Left colon (tissue), 2 donors: ENCODE measurements at regions not wholly inside any gene's neighbourhood (a gene's known extent, or its start where the extent isn't known, plus 50 kb on each side); places are given as distances from the start of the nearest gene placed in this dataset.
"Not testable (repeated sequence)": the region's sequence is repeated elsewhere in the genome, so short reads cannot be mapped to it uniquely, and the experiment has no call there.

Experiments
- ATAC-seq: fragments of 200-7000 bp; cut with Tn5 transposase; one replicate; pipeline ENCODE4 v1.9.1; 2020; ENCODE audit warnings: mild to moderate bottlenecking, moderate library complexity
- DNase-seq, 2 donors: peaks; one replicate each; pipeline ENCODE4 v3.0.0-alpha.2; 2020
- intact Hi-C, 2 donors: fragments of 100-400 bp; cut with DNase I in 1 of 2; cut with micrococcal nuclease in 1 of 2; formaldehyde crosslinking; loops; one replicate each; pipeline versions ENCODE4 v1.11.2 to v1.14.0; 2022; cut with DNase I, micrococcal nuclease
- donor health status: DM: no; HTN: no; CAD: no.
- donor health status: DM: yes; HTN: yes; CAD: no.

DNA sequence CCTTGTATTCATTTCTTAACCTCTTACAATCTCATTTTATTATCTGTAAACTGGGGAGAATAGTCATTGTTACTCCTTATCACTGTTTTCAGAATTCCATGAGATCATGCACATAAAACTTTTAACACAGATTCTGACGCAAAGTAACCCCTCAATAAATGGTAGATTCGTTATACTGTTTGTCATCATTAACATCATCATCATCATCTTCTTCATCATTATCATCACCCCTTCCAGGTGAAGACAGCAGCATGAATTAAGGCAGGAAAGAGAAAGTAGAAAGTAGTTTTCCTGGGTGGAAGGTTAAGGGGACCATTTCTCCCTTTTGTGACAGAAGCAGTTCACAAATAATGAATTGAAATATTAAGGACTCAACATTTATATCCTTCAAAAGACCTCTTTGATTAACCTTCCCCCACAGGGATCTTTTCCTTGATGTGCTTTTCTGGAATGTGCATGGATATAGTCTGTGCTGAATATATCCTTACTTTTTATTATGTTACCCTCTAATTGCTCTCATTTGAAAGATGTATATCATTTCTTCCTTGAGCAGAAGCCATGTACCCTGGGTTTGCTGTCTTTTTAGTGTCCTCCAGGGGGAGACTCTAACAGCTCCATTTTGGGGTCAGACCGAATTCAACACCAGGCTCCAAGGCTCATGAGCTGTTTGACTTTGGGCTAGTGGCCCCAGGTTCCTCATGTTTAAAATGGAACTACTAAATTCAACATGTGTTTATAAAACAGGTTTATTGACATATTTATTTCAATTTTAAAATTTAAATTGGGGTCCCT lies 1029.9 kb upstream of the WWC1 start:
- intact Hi-C loops, result no loop called here
- ATAC-seq (no peak), DNase-seq (no peak)

DNA sequence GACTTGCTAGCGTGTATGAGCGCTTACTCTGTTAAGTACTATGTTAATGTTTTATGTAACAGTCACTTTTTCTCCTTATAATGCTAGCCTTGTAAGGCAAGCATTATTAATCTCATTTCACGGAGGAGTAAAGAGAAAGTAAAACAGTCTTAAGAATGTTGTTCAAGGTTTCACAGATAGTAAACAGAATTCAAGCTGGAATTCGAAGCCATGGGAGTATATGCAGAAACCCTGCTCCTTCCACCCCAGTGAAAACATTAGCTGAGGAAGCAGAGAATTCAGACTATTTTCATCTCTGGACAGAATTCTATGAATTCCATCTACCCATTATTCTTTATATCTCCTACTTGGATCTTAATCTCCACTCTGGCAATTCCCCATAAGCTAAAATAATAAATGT lies 1028.3 kb upstream of the WWC1 start:
- DNase-seq (no peak), ATAC-seq (no peak)
- intact Hi-C loops, result no loop called here

DNA sequence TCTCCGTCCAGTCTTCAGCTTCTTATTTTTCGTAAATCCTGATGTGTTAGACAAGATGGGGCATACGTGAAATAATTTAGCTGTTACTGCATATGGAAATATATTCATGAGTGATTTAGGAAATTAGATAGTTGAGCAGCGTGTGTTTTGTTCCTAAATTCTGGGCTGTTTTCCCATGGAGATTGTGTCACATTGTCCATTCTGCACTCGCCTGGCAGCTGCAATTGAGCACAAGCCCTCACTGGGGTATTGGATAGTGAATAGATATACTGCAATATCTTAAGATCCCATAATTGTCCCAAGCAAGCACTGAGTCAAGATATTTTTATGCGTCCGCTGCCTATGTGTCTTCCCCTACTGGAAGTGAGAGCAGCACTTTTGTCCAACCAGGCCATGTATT lies 1027.1 kb upstream of the WWC1 start:
- intact Hi-C loops, result no loop called here
- no peak for ATAC-seq
- no peak for DNase-seq

DNA sequence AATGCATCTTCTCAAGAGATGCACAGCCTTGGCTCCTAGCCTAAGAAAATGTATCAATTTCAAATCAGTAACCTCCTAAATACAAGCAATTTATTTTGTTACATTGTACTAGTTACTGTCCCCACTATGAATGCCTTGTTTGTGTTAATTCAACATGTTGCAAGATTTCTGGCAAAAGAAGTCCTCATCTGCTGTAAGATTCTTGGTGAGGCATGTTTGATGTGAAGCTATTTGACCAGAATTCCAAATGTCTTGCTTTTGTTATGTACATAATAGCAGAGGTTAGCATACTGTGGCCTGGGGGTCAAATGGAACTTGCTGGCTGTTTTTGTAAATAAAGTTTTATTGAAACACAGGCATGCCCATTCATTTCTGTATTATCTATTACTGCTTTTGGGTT lies 1023.1 kb upstream of the WWC1 start:
- DNase-seq (no peak), ATAC-seq (no peak)
- intact Hi-C loops, result no loop called here

DNA sequence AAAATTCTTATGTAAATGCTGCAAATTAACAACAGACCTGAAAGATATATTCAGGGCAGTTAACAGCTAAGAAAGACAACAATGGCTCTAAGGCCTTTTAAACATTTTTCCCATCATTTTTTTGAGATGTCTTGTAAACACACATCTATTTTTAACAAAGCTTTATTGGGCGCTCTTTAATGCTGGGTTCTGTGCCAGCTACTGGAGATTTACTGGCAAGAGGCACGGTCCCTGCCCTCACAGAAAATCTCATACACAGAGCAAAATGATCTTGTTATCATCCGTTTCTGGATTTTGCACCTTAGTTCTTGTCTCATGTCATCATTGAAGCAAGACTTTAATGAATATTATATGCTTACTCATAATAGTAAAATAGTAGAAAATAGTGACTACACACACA lies 1022.3 kb upstream of the WWC1 start:
- intact Hi-C loops, result no loop called here
- ATAC-seq (no peak), DNase-seq (no peak)

DNA sequence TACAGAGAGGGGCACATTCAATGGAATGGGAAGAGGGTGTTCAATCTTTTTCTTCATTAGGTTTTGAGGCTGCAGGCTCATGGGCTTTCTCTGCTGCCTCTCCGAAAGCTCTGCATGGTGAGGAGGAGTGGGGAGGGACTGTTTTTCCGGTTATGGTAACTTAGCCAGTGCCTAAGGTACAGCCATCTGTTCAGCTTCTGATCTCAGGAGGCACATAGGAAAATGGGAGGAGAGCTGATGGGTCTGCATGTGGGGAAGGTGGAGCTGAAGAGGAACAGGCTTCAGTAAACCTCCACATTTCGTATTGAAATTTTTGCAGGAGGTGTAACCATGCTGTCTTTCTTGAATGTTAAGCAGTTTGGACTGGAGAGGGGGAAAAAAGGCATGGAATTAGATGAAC lies 1020.4 kb upstream of the WWC1 start:
- intact Hi-C loops, result no loop called here
- ATAC-seq (no peak), DNase-seq (no peak)

DNA sequence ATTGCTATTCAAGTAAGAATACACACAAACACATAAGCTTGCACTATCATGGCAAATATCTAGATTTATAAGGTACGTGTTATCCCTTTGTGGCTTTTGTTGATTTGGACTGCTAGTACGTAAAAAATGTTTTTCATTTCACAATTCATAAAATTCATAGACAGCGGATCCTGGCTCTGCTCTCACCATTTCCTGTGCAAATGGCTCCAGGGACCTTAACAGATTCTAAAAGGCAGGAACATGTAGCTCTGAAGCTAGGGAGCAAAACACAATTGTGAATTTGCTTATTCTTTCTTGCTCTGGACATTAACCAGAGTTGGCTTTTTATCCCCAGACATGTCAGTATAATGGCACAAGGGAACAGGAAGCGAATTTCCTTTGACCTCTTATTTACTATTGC lies 1019.9 kb upstream of the WWC1 start:
- no peak for ATAC-seq
- DNase-seq, result no peak
- intact Hi-C loops, result no loop called here

DNA sequence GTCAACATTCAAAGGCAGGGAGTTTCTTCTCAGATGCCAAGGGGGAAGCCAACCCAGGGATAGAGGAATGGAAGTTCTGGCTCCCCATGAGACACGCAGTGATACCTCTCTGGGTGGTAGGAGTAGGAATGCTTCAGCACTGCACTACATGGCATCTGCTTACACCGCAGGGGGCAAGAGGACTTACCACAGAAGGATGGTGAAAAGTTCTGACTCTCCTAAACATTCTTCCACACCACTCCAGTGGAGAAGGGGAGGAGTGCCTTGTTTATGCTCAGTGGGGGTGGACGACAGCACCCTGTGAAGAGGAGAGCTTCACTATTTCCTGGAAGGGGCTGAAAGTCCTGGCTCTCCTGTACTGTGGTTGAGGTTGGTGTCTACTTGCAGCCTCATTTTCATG lies 1011.3 kb upstream of the WWC1 start:
- ATAC-seq (no peak), DNase-seq (no peak)
- intact Hi-C loops, result no loop called here

DNA sequence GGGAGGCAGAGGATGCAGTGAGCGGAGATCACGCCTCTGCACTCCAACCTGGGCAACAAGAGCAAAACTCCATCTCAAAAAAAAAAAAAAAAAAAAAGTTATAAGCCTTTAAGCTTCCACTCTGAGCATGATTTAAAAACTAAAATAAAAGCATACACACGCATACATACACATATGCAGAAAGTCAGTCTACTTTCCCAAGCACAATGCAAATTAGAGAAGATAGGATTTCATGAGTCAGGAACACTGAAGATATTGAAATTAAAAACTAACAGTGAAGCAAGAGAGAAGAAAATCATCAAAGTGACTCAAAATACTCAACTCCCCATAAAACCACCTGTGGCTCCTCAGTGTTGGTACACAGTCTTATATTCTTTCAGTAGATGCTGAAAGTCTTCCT lies 1009.5 kb upstream of the WWC1 start:
- DNase-seq (no peak), ATAC-seq (no peak)
- intact Hi-C loops, result no loop called here

DNA sequence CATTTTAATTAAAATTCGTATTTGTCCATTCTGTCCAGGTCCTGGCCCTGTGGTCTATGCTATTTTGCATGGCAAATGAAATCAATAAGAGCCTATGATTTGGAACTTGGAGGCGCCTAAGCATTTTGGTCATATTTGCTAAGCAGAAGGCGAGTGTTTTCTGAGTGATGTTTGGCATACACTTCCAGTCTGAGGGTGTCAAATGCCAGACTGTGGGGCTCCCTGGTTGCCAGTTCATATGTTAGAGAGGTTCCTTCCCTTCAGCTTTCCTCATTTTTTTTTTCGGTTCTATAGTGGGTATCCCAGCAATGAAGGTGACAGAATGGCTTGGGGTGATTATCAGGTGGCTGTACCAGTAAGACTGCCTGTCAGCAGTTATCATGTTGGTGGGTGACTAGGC lies 1007.8 kb upstream of the WWC1 start:
- intact Hi-C loops, result no loop called here
- no peak for DNase-seq
- no peak for ATAC-seq

DNA sequence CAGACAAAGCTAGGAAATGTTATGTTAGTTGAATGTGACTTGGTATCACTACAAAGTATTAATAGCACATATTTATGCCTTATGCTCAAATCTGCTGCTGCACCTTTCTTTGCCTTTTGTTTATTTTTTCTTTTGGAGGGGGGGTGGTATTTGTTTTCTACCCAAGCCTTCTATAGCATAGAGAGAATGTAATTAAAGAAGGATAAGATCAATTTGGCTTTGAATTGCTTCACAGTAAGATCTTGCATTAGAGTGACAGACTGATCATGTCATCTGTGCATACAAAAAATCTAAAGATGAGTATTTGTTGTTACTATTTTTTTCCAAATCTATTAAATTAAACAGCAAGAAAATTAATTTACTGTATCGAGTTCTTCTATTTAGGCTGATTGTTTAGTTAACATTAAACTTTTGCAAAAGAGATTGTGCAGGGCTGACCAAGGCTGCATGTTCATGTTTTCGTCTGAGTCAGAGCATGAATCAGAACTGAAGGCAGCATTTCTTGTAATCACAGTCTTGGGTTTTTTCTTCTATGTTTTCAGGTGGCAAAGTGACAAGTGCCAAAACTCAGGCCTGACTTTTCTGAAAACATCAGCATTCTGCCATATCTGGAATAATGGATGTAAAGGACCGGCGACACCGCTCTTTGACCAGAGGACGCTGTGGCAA lies 1007.1 kb upstream of the WWC1 start:
- DNase-seq (no peak), ATAC-seq (no peak)
- intact Hi-C loops, result no loop called here

DNA sequence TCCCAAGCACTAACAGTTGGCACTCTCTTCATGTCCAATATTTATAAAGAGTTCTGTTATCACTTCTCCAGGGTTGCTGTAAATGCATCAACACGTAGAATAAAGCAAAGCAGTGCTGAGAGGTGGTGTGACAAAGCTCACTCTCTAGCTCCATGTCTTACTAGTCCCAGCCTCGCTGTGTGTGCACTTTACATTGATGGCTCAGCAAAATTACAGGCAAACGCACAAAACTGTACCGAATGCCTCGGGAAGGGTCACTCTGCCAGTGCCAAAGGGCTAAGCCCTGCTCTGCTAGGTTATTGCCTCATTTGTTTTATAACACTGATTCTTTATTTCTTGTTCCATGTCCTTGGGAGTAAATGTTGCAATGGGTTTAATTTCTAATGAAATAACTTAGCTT lies 1005.9 kb upstream of the WWC1 start:
- DNase-seq (no peak), ATAC-seq (no peak)
- intact Hi-C loops, result no loop called here

DNA sequence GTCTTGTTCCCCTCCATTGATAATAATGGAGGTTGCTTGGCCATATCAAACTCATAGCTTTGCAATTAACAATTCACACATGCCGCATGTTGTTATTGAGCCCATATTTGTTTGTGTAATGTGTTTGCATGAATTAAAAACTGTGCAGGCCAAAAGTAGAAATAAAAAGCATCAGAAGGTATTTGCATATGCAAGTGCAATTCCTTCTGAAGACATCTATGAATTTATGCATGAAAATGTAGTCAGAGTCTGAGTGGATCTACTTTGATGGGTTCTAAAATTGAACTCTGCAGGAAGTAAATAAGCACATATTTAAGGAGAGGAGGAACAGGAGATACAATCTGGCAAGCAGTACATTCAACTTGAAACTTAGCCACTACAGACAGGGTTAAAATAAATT lies 1004.6 kb upstream of the WWC1 start:
- intact Hi-C loops, result no loop called here
- DNase-seq (no peak), ATAC-seq (no peak)

DNA sequence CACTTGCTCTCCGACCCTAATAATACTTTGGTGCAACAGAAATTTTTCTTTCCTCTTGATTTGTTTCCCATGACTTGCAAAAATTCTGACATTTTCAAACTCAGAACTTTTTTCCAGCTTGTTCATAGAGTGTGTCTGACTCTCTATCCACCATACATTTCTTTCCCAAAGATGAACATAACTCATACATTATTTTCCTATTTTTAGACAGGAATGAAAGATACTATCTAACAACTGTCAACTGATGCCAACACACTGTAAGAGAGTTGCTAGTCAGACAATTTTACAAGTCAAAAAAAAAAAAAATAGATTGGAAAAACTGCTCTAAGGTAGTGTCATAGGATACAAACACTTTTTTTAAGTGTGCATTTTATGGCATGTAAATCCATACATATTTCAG lies 1001.0 kb upstream of the WWC1 start:
- no peak for DNase-seq
- no peak for ATAC-seq
- intact Hi-C loops, result no loop called here

DNA sequence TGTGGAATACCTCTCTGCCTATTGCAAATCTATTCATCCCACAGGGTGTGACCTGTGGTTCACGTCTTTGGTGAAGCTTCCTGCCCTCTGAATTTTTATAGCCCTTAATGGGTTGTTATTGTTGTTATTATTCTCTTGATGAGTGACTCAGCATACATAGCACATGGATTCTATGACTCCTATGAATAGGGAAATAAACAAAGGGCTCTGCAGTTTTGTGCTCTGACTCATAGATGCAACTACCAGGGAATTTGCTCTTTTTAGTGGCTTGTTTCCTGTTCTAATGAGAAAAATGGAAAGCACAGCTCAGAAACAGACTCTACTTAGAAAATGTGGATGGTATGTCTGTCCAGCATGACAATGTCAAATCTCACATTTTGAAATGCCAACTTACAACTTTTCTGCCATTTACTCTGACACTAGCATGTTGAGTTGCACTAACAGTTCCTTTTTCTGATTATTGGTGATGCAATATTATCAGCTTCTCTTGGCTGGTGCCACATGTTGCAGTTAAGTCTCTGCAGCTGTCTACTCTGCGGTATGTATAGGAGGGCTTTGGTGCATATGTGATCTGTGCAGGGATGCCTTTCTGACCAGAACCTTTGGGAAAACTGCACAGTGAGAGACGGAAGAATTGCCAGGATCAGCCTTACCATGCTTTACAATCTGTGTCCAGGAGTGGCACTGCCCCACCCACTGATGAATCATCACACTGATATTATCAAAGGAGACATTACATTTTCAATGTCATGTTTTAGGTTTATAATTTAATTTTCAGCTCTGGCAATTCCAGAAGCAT lies 996.4 kb upstream of the WWC1 start:
- ATAC-seq (peak; percentile 94), DNase-seq (peak; percentile 25 to 46)
- intact Hi-C loops, result no loop called here

DNA sequence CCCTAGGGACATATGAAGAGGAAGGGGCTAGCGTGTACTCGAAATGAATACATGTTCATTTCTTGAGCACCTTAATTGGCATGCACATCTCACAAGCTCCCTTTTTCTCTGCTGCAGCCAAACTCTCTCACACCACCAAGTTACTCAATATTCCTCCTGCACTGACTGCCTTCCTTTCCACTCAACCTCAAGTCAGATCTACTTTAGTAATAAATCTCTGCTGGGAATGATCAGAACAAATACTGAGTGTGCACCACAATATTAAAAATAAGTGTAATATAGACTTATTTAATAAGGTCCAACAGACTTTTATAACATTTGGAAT lies 995.8 kb upstream of the WWC1 start:
- intact Hi-C loops, result no loop called here
- ATAC-seq (peak; percentile 8), DNase-seq (no peak)

DNA sequence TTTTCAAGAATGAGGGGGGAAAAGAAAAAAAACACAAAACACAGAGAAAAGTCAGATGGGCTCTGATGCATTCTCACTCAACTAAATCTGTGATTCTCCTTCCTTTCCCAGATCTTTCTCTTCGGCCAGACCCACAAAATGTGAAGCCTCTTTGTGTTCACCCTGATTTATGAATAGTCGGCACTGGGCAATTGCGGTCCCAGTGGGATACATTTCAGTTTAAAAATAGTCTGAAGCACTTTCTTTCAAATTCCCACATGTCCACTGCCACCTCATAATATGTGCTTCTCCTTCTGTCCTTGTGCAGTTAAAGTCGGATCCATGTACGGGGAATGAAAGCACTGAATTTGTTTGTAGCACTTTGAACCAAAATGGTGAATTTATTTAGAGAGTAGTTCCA lies 995.4 kb upstream of the WWC1 start:
- intact Hi-C loops, result no loop called here
- ATAC-seq (no peak), DNase-seq (no peak)

DNA sequence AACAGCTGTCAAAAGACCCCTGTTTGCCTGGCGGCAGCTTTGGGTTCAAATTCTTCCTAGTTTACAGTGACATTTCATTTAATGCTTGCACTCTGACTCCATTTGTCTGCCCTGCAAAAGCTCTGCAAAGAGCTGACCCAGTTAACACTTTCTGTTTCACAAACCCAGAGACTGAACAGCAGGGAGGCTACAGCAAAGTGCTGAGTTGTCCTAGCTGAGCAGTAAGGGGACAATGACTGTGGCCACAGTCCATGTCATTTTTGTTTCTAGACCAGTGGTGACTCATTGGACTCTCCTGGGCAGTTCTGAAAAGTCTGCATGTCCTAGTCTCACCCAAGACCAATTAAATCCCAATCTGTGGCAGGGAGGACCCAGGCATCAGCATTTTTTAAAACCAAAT lies 994.8 kb upstream of the WWC1 start:
- intact Hi-C loops, result no loop called here
- ATAC-seq (peak; percentile 34), DNase-seq (no peak)

DNA sequence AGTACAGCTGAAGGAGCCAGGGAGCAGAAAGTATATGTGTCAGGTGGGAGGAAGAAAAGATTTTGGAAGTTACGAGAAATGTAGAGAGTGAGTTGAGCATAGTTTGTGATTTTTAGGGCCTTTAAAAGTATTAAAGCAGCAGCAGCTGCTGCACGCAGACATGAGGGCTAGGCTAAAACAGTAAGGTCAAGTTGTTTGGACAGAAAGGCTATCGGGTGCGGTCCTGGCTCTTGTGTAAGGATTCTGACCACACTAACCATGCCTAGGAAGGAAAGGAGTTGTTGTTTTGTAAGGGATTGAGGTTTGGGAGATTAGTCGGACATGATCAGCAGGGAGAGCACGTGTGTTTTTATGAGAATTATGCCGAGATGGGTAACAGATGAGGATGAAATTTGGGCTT lies 991.6 kb upstream of the WWC1 start:
- intact Hi-C loops, ATAC-seq, DNase-seq: not testable (repeated sequence)

DNA sequence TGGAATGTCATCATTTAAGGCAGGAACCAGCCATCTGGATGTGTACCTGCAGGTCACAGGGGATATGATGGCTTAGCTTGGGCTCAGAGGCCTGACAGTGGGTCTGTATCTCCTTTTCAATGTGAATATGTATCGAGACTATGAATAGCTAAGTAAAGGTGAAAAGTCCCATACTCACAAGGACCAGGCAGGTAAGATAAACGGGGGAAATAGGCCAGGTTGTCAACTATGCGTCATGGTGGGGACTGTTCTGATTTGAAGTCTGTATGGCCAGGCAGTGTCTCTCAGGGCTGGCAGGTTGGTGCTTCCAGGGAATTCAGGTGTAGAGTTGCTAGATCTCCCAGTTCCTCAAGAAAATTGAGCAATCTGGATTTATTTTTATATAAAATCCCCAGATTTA lies 987.9 kb upstream of the WWC1 start:
- intact Hi-C loops, result no loop called here
- ATAC-seq, result no peak
- DNase-seq, result no peak
